H9 (cell line): ENCODE measurements at regions not wholly inside any gene's neighbourhood (a gene's known extent, or its start where the extent isn't known, plus 50 kb on each side); places are given as distances from the start of the nearest gene placed in this dataset.

Source experiments
- DNase-seq: peaks from one replicate; pipeline ENCODE4 v3.0.0-alpha.2; 2017
- H2AFZ ChIP-seq: one replicate; pipeline ENCODE4 v1.6.1; 2013; ENCODE audit warnings: mild to moderate bottlenecking, low read length, control low read depth, moderate library complexity
- H2AK5ac ChIP-seq: 2 replicates; pipeline ENCODE4 v1.6.1; 2013; ENCODE audit warnings: low read length, control low read depth, mixed read lengths; ENCODE audit not compliant: insufficient read length
- H2BK120ac ChIP-seq: one replicate; pipeline ENCODE4 v1.6.1; 2013; ENCODE audit warnings: low read depth, mild to moderate bottlenecking, low read length, control low read depth, inconsistent platforms; ENCODE audit not compliant: poor library complexity, severe bottlenecking
- H2BK12ac ChIP-seq: 2 replicates; pipeline ENCODE4 v1.6.1; 2013; ENCODE audit warnings: low read length, control low read depth, mixed read lengths, low read depth; ENCODE audit not compliant: insufficient read length
- H2BK15ac ChIP-seq: 2 replicates; pipeline ENCODE4 v1.6.1; 2013; ENCODE audit warnings: low read depth, low read length, control low read depth
- H2BK20ac ChIP-seq: one replicate; pipeline ENCODE4 v1.6.1; 2013; ENCODE audit warnings: low read depth, mild to moderate bottlenecking, low read length, control low read depth, inconsistent platforms; ENCODE audit not compliant: poor library complexity, severe bottlenecking
- H2BK5ac ChIP-seq: 2 replicates; pipeline ENCODE4 v1.6.1; 2013; ENCODE audit warnings: low read length, control low read depth, mixed read lengths; ENCODE audit not compliant: insufficient read length
- H3K14ac ChIP-seq: 2 replicates; pipeline ENCODE4 v1.6.1; 2013; ENCODE audit warnings: low read length, control low read depth; ENCODE audit not compliant: insufficient read depth
- H3K18ac ChIP-seq: 2 replicates; pipeline ENCODE4 v1.6.1; 2013; ENCODE audit warnings: low read depth, mild to moderate bottlenecking, mixed read lengths, low read length, control low read depth; ENCODE audit not compliant: insufficient read length
- H3K23ac ChIP-seq: 2 replicates; pipeline ENCODE4 v1.6.1; 2013; ENCODE audit warnings: low read length, control low read depth, mixed read lengths, low read depth; ENCODE audit not compliant: insufficient read length
- H3K23me2 ChIP-seq: 2 replicates; pipeline ENCODE4 v1.6.1; 2013; ENCODE audit warnings: low read depth, mild to moderate bottlenecking, mixed read lengths, low read length, control low read depth; ENCODE audit not compliant: insufficient read length, poor library complexity, severe bottlenecking
- H3K27ac ChIP-seq: 2 replicates; pipeline ENCODE4 v1.5.1; 2013; ENCODE audit warnings: low read length, control low read depth, mixed read lengths, low read depth; ENCODE audit not compliant: insufficient read length
- H3K27me3 ChIP-seq: 2 replicates; pipeline ENCODE4 v1.6.1; 2013; ENCODE audit warnings: low read length, control low read depth, inconsistent platforms; ENCODE audit not compliant: insufficient read depth
- H3K4ac ChIP-seq: 2 replicates; pipeline ENCODE4 v1.6.1; 2013; ENCODE audit warnings: low read depth, mild to moderate bottlenecking, control low read depth, inconsistent platforms, low read length, moderate library complexity
- H3K4me1 ChIP-seq: 2 replicates; pipeline ENCODE4 v1.6.1; 2013; ENCODE audit warnings: low read length, control low read depth, inconsistent platforms; ENCODE audit not compliant: insufficient read depth
- H3K4me2 ChIP-seq: 2 replicates; pipeline ENCODE4 v1.6.1; 2013; ENCODE audit warnings: low read length, control low read depth, mixed read lengths; ENCODE audit not compliant: insufficient read length, insufficient read depth
- H3K56ac ChIP-seq: 2 replicates; pipeline ENCODE4 v1.6.1; 2013; ENCODE audit warnings: low read depth, mild to moderate bottlenecking, mixed read lengths, low read length, control low read depth; ENCODE audit not compliant: insufficient read length
- H3K79me1 ChIP-seq: 2 replicates; pipeline ENCODE4 v1.6.1; 2013; ENCODE audit warnings: low read depth, mild to moderate bottlenecking, moderate library complexity, low read length, control low read depth, inconsistent platforms; ENCODE audit not compliant: insufficient read depth, poor library complexity, severe bottlenecking
- H3K79me2 ChIP-seq: 2 replicates; pipeline ENCODE4 v1.6.1; 2013; ENCODE audit warnings: low read length, control low read depth, inconsistent platforms; ENCODE audit not compliant: insufficient read depth
- H3K9ac ChIP-seq: 2 replicates; pipeline ENCODE4 v1.6.1; 2013; ENCODE audit warnings: low read length, control low read depth, mixed read lengths; ENCODE audit not compliant: insufficient read length; ENCODE audit errors: extremely low read depth
- H3K9me3 ChIP-seq: one replicate; pipeline ENCODE4 v1.6.1; 2013; ENCODE audit warnings: low read depth, low read length, inconsistent platforms; ENCODE audit not compliant: control insufficient read depth
- H3T11ph ChIP-seq: one replicate; pipeline ENCODE4 v1.6.1; 2013; ENCODE audit warnings: mild to moderate bottlenecking, low read length, control low read depth, inconsistent platforms
- H4K20me1 ChIP-seq: one replicate; pipeline ENCODE4 v1.6.1; 2013; ENCODE audit not compliant: control insufficient read depth, insufficient read length, insufficient read depth
- H4K5ac ChIP-seq: 2 replicates; pipeline ENCODE4 v1.6.1; 2013; ENCODE audit warnings: low read depth, mild to moderate bottlenecking, mixed read lengths, low read length, control low read depth; ENCODE audit not compliant: insufficient read length
- H4K8ac ChIP-seq: replicated peaks from 2 replicates; pipeline ENCODE4 v1.6.1; 2013; ENCODE audit warnings: low read length, control low read depth, mixed read lengths, low read depth; ENCODE audit not compliant: insufficient read length
- H4K91ac ChIP-seq: 2 replicates; pipeline ENCODE4 v1.6.1; 2013; ENCODE audit warnings: low read depth, mild to moderate bottlenecking, moderate library complexity, mixed read lengths, low read length, control low read depth; ENCODE audit not compliant: insufficient read length
- H3K27ac Mint-ChIP-seq, 3 experiments: 2 replicates in 2 of 3; 3 replicates in 1 of 3; pipeline ENCODE4 v1.8.0; 2020 to 2021; ENCODE audit warnings: mixed read lengths in 3 of 3, mild to moderate bottlenecking in 1 of 3, moderate library complexity in 1 of 3
- H3K27me3 Mint-ChIP-seq: 2 replicates; pipeline ENCODE4 v1.8.0; 2021; ENCODE audit warnings: low read depth, mild to moderate bottlenecking, moderate library complexity, mixed read lengths
- H3K36me3 Mint-ChIP-seq, 3 experiments: 2 replicates in 2 of 3; 3 replicates in 1 of 3; pipeline ENCODE4 v1.8.0; 2020 to 2021; ENCODE audit warnings: low read depth in 3 of 3, mixed read lengths in 3 of 3; ENCODE audit not compliant: insufficient read depth in 1 of 3
- H3K4me1 Mint-ChIP-seq, 2 experiments: 2 replicates each; pipeline ENCODE4 v1.8.0; 2020; ENCODE audit warnings: mixed read lengths in 2 of 2
- H3K4me3 Mint-ChIP-seq, 2 experiments: 2 replicates in 1 of 2; 3 replicates in 1 of 2; pipeline ENCODE4 v1.8.0; 2020 to 2021; ENCODE audit warnings: mild to moderate bottlenecking in 2 of 2, mixed read lengths in 2 of 2, moderate library complexity in 1 of 2
- H3K9me3 Mint-ChIP-seq, 2 experiments: 2 replicates in 1 of 2; 3 replicates in 1 of 2; pipeline ENCODE4 v1.8.0; 2020; ENCODE audit warnings: mild to moderate bottlenecking in 2 of 2, mixed read lengths in 2 of 2, moderate library complexity in 1 of 2
- CTCF ChIP-seq: fragments of 200-600 bp; sonication (generic); conservative IDR thresholded peaks from 3 replicates; pipeline ENCODE4 v1.8.0; 2021; ENCODE audit warnings: antibody characterized with exemption, mild to moderate bottlenecking
- WGBS: extraction: QIAGEN DNeasy Blood & Tissue Kit; methylation state at CpG from one replicate; pipeline ENCODE4 v1.1.7; 2013; ENCODE audit warnings: missing lambda C conversion rate, low lambda C conversion rate, mixed read lengths; ENCODE audit not compliant: insufficient read length; ENCODE audit errors: extremely low coverage; 5-methylcytosine and 5-hydroxymethylcytosine counted together

GRCh38 chr2:19114126-19114525, 244.3 kb downstream of the OSR1 start:
- no peaks in the 10 kb centered on the region for H3K23me2 ChIP-seq
- no peak overlapping the region for H4K8ac ChIP-seq
- no peak overlapping the region for H3K18ac ChIP-seq
- no peak overlapping the region for H3K4me3 Mint-ChIP-seq
- no peaks in the 10 kb centered on the region for H3K79me1 ChIP-seq
- H2BK120ac ChIP-seq = no peak overlapping the region
- peaks cover 6 to 7% of the 10 kb centered on the region in 2 experiments; a peak in 4 of 5 replicates for H3K9me3 Mint-ChIP-seq
- TF ChIP-seq CTCF = no peak
- H3K27me3 Mint-ChIP-seq = no peaks in the 10 kb centered on the region
- H3K27me3 ChIP-seq = no peaks in the 10 kb centered on the region
- no peak overlapping the region for H2BK15ac ChIP-seq
- H2BK20ac ChIP-seq = no peak overlapping the region
- H3K9ac ChIP-seq = no peak overlapping the region
- no peak overlapping the region for H3K14ac ChIP-seq
- H3K9me3 ChIP-seq = no peaks in the 10 kb centered on the region
- H4K20me1 ChIP-seq = no peaks in the 10 kb centered on the region
- H4K91ac ChIP-seq = no peak overlapping the region
- no peak overlapping the region for H3K27ac Mint-ChIP-seq
- H3K4ac ChIP-seq = no peak overlapping the region
- H2BK5ac ChIP-seq = no peak overlapping the region
- no peak overlapping the region for H2BK12ac ChIP-seq
- no peak for DNase-seq
- no peak overlapping the region for H3K56ac ChIP-seq
- no peak overlapping the region for H3K23ac ChIP-seq
- no peak overlapping the region for H2AFZ ChIP-seq
- no peak overlapping the region for H3K4me2 ChIP-seq
- peaks cover 6 to 8% (median 7%) of the 10 kb centered on the region in 3 experiments for H3K36me3 Mint-ChIP-seq
- H3K4me1 Mint-ChIP-seq = no peaks in the 10 kb centered on the region
- no CpG with 5 or more reads among the region's 1 CpG for whole genome bisulfite sequencing
- H3K27ac ChIP-seq = no peak overlapping the region
- H3K4me1 ChIP-seq = no peaks in the 10 kb centered on the region
- H3T11ph ChIP-seq = no peak overlapping the region
- no peak overlapping the region for H4K5ac ChIP-seq
- H2AK5ac ChIP-seq = no peak overlapping the region
- no peaks in the 10 kb centered on the region for H3K79me2 ChIP-seq
